ENCODE measurements at regions not wholly inside any gene's neighbourhood (a gene's known extent, or its start where the extent isn't known, plus 50 kb on each side); places are given as distances from the start of the nearest gene placed in this dataset.

GRCh38 chr1:195336812-195337211 lies 1271.4 kb downstream of the KCNT2 start:
- TF ChIP-seq POLR2AphosphoS5 (IDR thresholded peaks at IDR 0.05; ENCODE audit: low read depth, low read length) (no peak), TAF1 (IDR thresholded peaks at IDR 0.05; ENCODE audit: borderline replicate concordance, insufficient read depth, low read length) (no peak), FOXP2 (optimal IDR thresholded peaks at IDR 0.05; ENCODE audit: borderline replicate concordance, extremely low read depth, extremely low read length, insufficient read depth) (no peak), SIN3A (IDR thresholded peaks at IDR 0.05; ENCODE audit: borderline replicate concordance, insufficient read depth, low read length) (no peak)
- TF ChIP-seq, protein P1, sequence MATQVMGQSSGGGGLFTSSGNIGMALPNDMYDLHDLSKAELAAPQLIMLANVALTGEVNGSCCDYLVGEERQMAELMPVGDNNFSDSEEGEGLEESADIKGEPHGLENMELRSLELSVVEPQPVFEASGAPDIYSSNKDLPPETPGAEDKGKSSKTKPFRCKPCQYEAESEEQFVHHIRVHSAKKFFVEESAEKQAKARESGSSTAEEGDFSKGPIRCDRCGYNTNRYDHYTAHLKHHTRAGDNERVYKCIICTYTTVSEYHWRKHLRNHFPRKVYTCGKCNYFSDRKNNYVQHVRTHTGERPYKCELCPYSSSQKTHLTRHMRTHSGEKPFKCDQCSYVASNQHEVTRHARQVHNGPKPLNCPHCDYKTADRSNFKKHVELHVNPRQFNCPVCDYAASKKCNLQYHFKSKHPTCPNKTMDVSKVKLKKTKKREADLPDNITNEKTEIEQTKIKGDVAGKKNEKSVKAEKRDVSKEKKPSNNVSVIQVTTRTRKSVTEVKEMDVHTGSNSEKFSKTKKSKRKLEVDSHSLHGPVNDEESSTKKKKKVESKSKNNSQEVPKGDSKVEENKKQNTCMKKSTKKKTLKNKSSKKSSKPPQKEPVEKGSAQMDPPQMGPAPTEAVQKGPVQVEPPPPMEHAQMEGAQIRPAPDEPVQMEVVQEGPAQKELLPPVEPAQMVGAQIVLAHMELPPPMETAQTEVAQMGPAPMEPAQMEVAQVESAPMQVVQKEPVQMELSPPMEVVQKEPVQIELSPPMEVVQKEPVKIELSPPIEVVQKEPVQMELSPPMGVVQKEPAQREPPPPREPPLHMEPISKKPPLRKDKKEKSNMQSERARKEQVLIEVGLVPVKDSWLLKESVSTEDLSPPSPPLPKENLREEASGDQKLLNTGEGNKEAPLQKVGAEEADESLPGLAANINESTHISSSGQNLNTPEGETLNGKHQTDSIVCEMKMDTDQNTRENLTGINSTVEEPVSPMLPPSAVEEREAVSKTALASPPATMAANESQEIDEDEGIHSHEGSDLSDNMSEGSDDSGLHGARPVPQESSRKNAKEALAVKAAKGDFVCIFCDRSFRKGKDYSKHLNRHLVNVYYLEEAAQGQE (IDR thresholded peaks at IDR 0.05; ENCODE audit: insufficient read depth in 1 of 2, low read depth in 2 of 2, low read length in 2 of 2): no peak

- no peak for TF ChIP-seq TAF1 (IDR thresholded peaks at IDR 0.05; ENCODE audit: borderline replicate concordance, insufficient read depth, low read length)
- TF ChIP-seq FOXP2 (optimal IDR thresholded peaks at IDR 0.05; ENCODE audit: borderline replicate concordance, extremely low read depth, extremely low read length, insufficient read depth): no peak
- no peak for TF ChIP-seq POLR2AphosphoS5 (IDR thresholded peaks at IDR 0.05; ENCODE audit: low read depth, low read length)
- no peak for TF ChIP-seq SIN3A (IDR thresholded peaks at IDR 0.05; ENCODE audit: borderline replicate concordance, insufficient read depth, low read length)
- TF ChIP-seq, protein P1 (IDR thresholded peaks at IDR 0.05; ENCODE audit: insufficient read depth in 1 of 2, low read depth in 2 of 2, low read length in 2 of 2): no peak
These were observed 1272.7 kb downstream of the KCNT2 start for GRCh38 chr1:195335541-195335940.

- TF ChIP-seq SIN3A (IDR thresholded peaks at IDR 0.05; ENCODE audit: borderline replicate concordance, insufficient read depth, low read length) (no peak), POLR2AphosphoS5 (IDR thresholded peaks at IDR 0.05; ENCODE audit: low read depth, low read length) (no peak), FOXP2 (optimal IDR thresholded peaks at IDR 0.05; ENCODE audit: borderline replicate concordance, extremely low read depth, extremely low read length, insufficient read depth) (no peak), TAF1 (IDR thresholded peaks at IDR 0.05; ENCODE audit: borderline replicate concordance, insufficient read depth, low read length) (no peak)
- TF ChIP-seq, protein P1 (IDR thresholded peaks at IDR 0.05; ENCODE audit: insufficient read depth in 1 of 2, low read depth in 2 of 2, low read length in 2 of 2): no peak
These were observed 1276.1 kb downstream of the KCNT2 start for GRCh38 chr1:195332102-195332501.

DNA sequence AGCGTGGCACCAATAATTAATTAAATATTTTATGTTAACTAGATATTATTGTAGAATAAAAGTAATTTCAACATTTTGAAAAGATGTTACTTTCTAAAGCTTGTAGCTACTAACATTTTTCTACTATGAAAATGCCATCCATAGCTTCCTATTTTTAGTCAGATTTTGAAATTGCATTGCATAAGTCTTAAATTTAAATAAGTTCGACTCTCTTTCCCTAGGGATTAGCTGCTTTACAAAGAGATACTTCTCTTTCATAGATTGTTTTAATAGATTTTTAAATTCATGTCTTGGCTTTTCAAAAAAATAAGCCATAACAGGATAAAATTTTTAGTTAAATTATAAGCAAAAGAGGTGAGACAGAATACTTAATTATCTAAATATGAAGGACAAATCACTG lies 1279.6 kb downstream of the KCNT2 start:
- no peak for TF ChIP-seq SIN3A (IDR thresholded peaks at IDR 0.05; ENCODE audit: borderline replicate concordance, insufficient read depth, low read length)
- TF ChIP-seq FOXP2 (optimal IDR thresholded peaks at IDR 0.05; ENCODE audit: borderline replicate concordance, extremely low read depth, extremely low read length, insufficient read depth): no peak
- no peak for TF ChIP-seq POLR2AphosphoS5 (IDR thresholded peaks at IDR 0.05; ENCODE audit: low read depth, low read length)
- TF ChIP-seq TAF1 (IDR thresholded peaks at IDR 0.05; ENCODE audit: borderline replicate concordance, insufficient read depth, low read length): no peak
- TF ChIP-seq, protein P1 (IDR thresholded peaks at IDR 0.05; ENCODE audit: insufficient read depth in 1 of 2, low read depth in 2 of 2, low read length in 2 of 2): no peak

DNA sequence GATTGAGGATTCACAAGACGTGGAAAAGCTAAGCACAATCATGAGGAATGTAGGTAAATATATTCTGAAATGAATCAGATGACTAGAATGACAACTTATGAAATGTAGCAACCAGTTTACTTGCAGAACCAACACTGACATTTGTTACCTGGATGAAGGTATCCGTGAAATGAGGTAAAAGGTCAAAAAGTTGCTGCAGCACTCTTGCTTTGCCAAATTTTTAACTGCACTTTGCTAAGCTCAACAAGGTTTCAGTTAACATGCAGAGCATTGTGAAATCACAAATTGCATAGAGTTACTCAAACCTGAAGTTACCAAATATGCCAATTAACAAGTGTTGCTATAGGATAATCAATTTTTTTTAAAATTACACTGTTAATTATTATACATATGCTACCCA lies 1280.1 kb downstream of the KCNT2 start:
- no peak for TF ChIP-seq TAF1 (IDR thresholded peaks at IDR 0.05; ENCODE audit: borderline replicate concordance, insufficient read depth, low read length)
- TF ChIP-seq FOXP2 (optimal IDR thresholded peaks at IDR 0.05; ENCODE audit: borderline replicate concordance, extremely low read depth, extremely low read length, insufficient read depth): no peak
- TF ChIP-seq POLR2AphosphoS5 (IDR thresholded peaks at IDR 0.05; ENCODE audit: low read depth, low read length): no peak
- no peak for TF ChIP-seq SIN3A (IDR thresholded peaks at IDR 0.05; ENCODE audit: borderline replicate concordance, insufficient read depth, low read length)
- TF ChIP-seq, protein P1 (IDR thresholded peaks at IDR 0.05; ENCODE audit: insufficient read depth in 1 of 2, low read depth in 2 of 2, low read length in 2 of 2): no peak
